NCI-H128 (cell line): ENCODE measurements at regions not wholly inside any gene's neighbourhood (a gene's known extent, or its start where the extent isn't known, plus 50 kb on each side); places are given as distances from the start of the nearest gene placed in this dataset.
"Not testable (repeated sequence)": the region's sequence is repeated elsewhere in the genome, so short reads cannot be mapped to it uniquely, and the experiment has no call there.

ENCODE experiments used
- DNase-seq: peaks from one replicate; lab custom pipeline; 2025; ENCODE audit not compliant: unreplicated experiment; lab: John Stamatoyannopoulos, UW

- DNase-seq = no peak
These were observed 126.4 kb downstream of the KBTBD2 start for GRCh38 chr7:32765185-32765584.

GRCh38 chr7:32762925-32763293, 128.7 kb downstream of the KBTBD2 start:
- no peak for DNase-seq

GRCh38 chr7:32762206-32762924, 129.2 kb downstream of the KBTBD2 start:
- not testable (repeated sequence) for DNase-seq

GRCh38 chr7:32761451-32762205, 129.9 kb downstream of the KBTBD2 start:
- no peak for DNase-seq

- DNase-seq = not testable (repeated sequence)
These were observed 130.8 kb downstream of the KBTBD2 start for GRCh38 chr7:32760755-32761154.

GRCh38 chr7:32759859-32760258, 131.7 kb downstream of the KBTBD2 start:
- not testable (repeated sequence) for DNase-seq

- not testable (repeated sequence) for DNase-seq
These were observed 137.7 kb downstream of the KBTBD2 start for GRCh38 chr7:32753872-32754271.

- not testable (repeated sequence) for DNase-seq
These were observed 143.2 kb downstream of the KBTBD2 start for GRCh38 chr7:32748337-32748736.

- DNase-seq = not testable (repeated sequence)
These were observed 144.0 kb downstream of the KBTBD2 start for GRCh38 chr7:32747443-32748148.

GRCh38 chr7:32741853-32742476, 149.6 kb downstream of the KBTBD2 start:
- DNase-seq = not testable (repeated sequence)

- DNase-seq = not testable (repeated sequence)
These were observed 151.8 kb downstream of the KBTBD2 start for GRCh38 chr7:32739749-32740148.

- not testable (repeated sequence) for DNase-seq
These were observed 153.2 kb downstream of the KBTBD2 start for GRCh38 chr7:32738390-32738789.

- not testable (repeated sequence) for DNase-seq
These were observed 158.8 kb downstream of the KBTBD2 start for GRCh38 chr7:32732767-32733166.

GRCh38 chr7:32729335-32729675, 162.3 kb downstream of the KBTBD2 start:
- not testable (repeated sequence) for DNase-seq

GRCh38 chr7:32728412-32729334, 162.9 kb downstream of the KBTBD2 start:
- DNase-seq = peak; percentile 70

- not testable (repeated sequence) for DNase-seq
These were observed 163.8 kb downstream of the KBTBD2 start for GRCh38 chr7:32727483-32728411.

- DNase-seq = not testable (repeated sequence)
These were observed 168.7 kb downstream of the KBTBD2 start for GRCh38 chr7:32722837-32723236.

GRCh38 chr7:32694182-32694581, 197.4 kb downstream of the KBTBD2 start:
- DNase-seq = no peak
